ENCODE measurements at regions not wholly inside any gene's neighbourhood (a gene's known extent, or its start where the extent isn't known, plus 50 kb on each side); places are given as distances from the start of the nearest gene placed in this dataset.
A peak's percentile ranks its signal among the peaks of the same experiment; 100 is the strongest.

GRCh38 chr4:158018221-158018830 lies 154.5 kb downstream of the GASK1B start:
- no peaks in the 10 kb centered on the region for H3K27me3 ChIP-seq (ENCODE audit: control insufficient read depth in 3 of 3, insufficient read depth in 3 of 3, low read length in 2 of 3)
- ATAC-seq (ENCODE audit: insufficient read depth, low FRiP score) (no peak), DNase-seq (no peak)
- no peak overlapping the region for H3K4me3 ChIP-seq
- peaks cover 0 to 10% (median 0%) of the 10 kb centered on the region in 5 donors for H3K4me1 ChIP-seq (ENCODE audit: control insufficient read depth in 5 of 5, insufficient read depth in 5 of 5, low read length in 5 of 5)
- no peak for TF ChIP-seq CTCF (IDR thresholded peaks at IDR 0.05; ENCODE audit: control extremely low read depth, extremely low read depth)
- 86 to 96% methylated on average over 1 of the region's 1 CpG for WGBS, 2 donors
- no peak overlapping the region for H3K9ac ChIP-seq (ENCODE audit: insufficient read depth in 1 of 2, low read length in 2 of 2)
- no peaks in the 10 kb centered on the region for H3K9me3 ChIP-seq (ENCODE audit: control insufficient read depth in 4 of 4, insufficient read depth in 3 of 4, low read length in 3 of 4)
- no peaks in the 10 kb centered on the region for H3K36me3 ChIP-seq (ENCODE audit: control insufficient read depth in 4 of 4, insufficient read depth in 4 of 4, low read length in 4 of 4)
- H3K27ac ChIP-seq (ENCODE audit: low read depth in 1 of 2, low read length in 1 of 2): no peak overlapping the region

- Histone ChIP-seq H3K27ac (ENCODE audit: low read depth in 1 of 2, low read length in 1 of 2) (no peak overlapping the region), H3K9me3 (ENCODE audit: control insufficient read depth in 4 of 4, insufficient read depth in 3 of 4, low read length in 3 of 4) (no peaks in the 10 kb centered on the region), H3K27me3 (ENCODE audit: control insufficient read depth in 3 of 3, insufficient read depth in 3 of 3, low read length in 2 of 3) (no peaks in the 10 kb centered on the region), H3K36me3 (ENCODE audit: control insufficient read depth in 4 of 4, insufficient read depth in 4 of 4, low read length in 4 of 4) (no peaks in the 10 kb centered on the region), H3K9ac (ENCODE audit: insufficient read depth in 1 of 2, low read length in 2 of 2) (no peak overlapping the region), H3K4me1 (ENCODE audit: control insufficient read depth in 5 of 5, insufficient read depth in 5 of 5, low read length in 5 of 5) (peaks cover 0 to 10% (median 0%) of the 10 kb centered on the region in 5 donors), H3K4me3 (no peak overlapping the region)
- 81 to 86% methylated on average over 1 of the region's 1 CpG for WGBS, 2 donors
- ATAC-seq (ENCODE audit: insufficient read depth, low FRiP score): peak; percentile 13
- DNase-seq: no peak
- no peak for TF ChIP-seq CTCF (IDR thresholded peaks at IDR 0.05; ENCODE audit: control extremely low read depth, extremely low read depth)
These were observed 156.3 kb downstream of the GASK1B start for GRCh38 chr4:158016511-158016910.

- Histone ChIP-seq H3K9ac (ENCODE audit: insufficient read depth in 1 of 2, low read length in 2 of 2) (no peak overlapping the region), H3K27ac (ENCODE audit: low read depth in 1 of 2, low read length in 1 of 2) (no peak overlapping the region), H3K4me1 (ENCODE audit: control insufficient read depth in 5 of 5, insufficient read depth in 5 of 5, low read length in 5 of 5) (peaks cover 0 to 6% (median 0%) of the 10 kb centered on the region in 5 donors), H3K36me3 (ENCODE audit: control insufficient read depth in 4 of 4, insufficient read depth in 4 of 4, low read length in 4 of 4) (no peaks in the 10 kb centered on the region), H3K9me3 (ENCODE audit: control insufficient read depth in 4 of 4, insufficient read depth in 3 of 4, low read length in 3 of 4) (no peaks in the 10 kb centered on the region), H3K27me3 (ENCODE audit: control insufficient read depth in 3 of 3, insufficient read depth in 3 of 3, low read length in 2 of 3) (no peaks in the 10 kb centered on the region), H3K4me3 (no peak overlapping the region)
- TF ChIP-seq CTCF (IDR thresholded peaks at IDR 0.05; ENCODE audit: control extremely low read depth, extremely low read depth): no peak
- DNase-seq (no peak), ATAC-seq (ENCODE audit: insufficient read depth, low FRiP score) (no peak)
- 70 to 87% methylated on average over 3 of the region's 3 CpGs for WGBS, 2 donors
These were observed 157.6 kb downstream of the GASK1B start for GRCh38 chr4:158015241-158015640.

GRCh38 chr4:158013858-158014257 lies 159.0 kb downstream of the GASK1B start:
- Histone ChIP-seq H3K4me3 (no peak overlapping the region), H3K27ac (ENCODE audit: low read depth in 1 of 2, low read length in 1 of 2) (no peak overlapping the region), H3K36me3 (ENCODE audit: control insufficient read depth in 4 of 4, insufficient read depth in 4 of 4, low read length in 4 of 4) (no peaks in the 10 kb centered on the region), H3K9me3 (ENCODE audit: control insufficient read depth in 4 of 4, insufficient read depth in 3 of 4, low read length in 3 of 4) (no peaks in the 10 kb centered on the region), H3K27me3 (ENCODE audit: control insufficient read depth in 3 of 3, insufficient read depth in 3 of 3, low read length in 2 of 3) (no peaks in the 10 kb centered on the region), H3K9ac (ENCODE audit: insufficient read depth in 1 of 2, low read length in 2 of 2) (no peak overlapping the region), H3K4me1 (ENCODE audit: control insufficient read depth in 5 of 5, insufficient read depth in 5 of 5, low read length in 5 of 5) (peaks cover 0 to 4% (median 0%) of the 10 kb centered on the region in 5 donors)
- no peak for DNase-seq
- ATAC-seq (ENCODE audit: insufficient read depth, low FRiP score): no peak
- no peak for TF ChIP-seq CTCF (IDR thresholded peaks at IDR 0.05; ENCODE audit: control extremely low read depth, extremely low read depth)

Data from lung (tissue), 11 donors.